LNCaP clone FGC (cell line): ENCODE measurements at regions not wholly inside any gene's neighbourhood (a gene's known extent, or its start where the extent isn't known, plus 50 kb on each side); places are given as distances from the start of the nearest gene placed in this dataset.

Experiments used
- DNase-seq: peaks from one replicate; pipeline ENCODE4 v3.0.0-alpha.2; 2011; ENCODE audit warnings: low read depth
- H3K4me3 ChIP-seq: 2 replicates; pipeline ENCODE4 v1.5.1; 2011; ENCODE audit warnings: mild to moderate bottlenecking, low read depth, low read length, control low read depth
- CTCF ChIP-seq: IDR thresholded peaks from 2 replicates; pipeline ENCODE4 v1.5.1; 2012; ENCODE audit warnings: mild to moderate bottlenecking; ENCODE audit not compliant: control insufficient read depth, insufficient read depth; ENCODE audit errors: extremely low read depth

DNA sequence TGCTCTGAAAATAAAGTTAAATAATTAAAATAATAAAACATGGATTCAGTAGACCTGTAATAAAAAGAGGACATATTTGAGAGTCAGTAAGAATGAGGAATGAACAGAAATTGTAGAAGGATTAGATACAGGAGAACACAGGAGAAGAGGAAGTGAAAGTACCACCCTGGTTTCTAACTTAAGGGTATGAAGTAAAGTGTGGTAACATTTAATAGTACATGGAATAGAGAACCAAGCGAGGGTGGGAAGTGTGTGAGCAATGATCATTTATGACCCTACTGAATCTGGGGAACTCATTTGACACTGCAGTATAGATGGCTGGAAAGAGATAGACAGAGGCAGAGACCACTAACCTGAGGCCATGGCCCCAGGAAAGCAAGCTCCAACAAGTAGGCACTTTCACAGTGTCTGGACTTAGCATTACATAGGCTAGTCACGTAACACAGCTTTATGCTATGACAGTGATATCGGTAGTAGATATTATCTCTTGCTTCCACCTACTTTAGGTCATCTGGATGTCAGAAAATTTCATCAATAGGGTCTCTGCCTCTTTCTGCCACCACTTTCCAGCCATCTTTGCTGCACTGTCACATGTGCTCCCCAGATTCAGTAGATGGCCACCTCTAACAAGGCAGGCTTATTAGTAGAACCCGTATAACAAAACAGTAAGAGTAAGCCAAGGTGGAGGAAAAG, 633.9 kb upstream of the MIR17HG start:
- H3K4me3 ChIP-seq: no peak overlapping the region
- no peak for DNase-seq
- no peak for TF ChIP-seq CTCF

GRCh38 chr13:90715485-90715884, 632.0 kb upstream of the MIR17HG start:
- no peak overlapping the region for H3K4me3 ChIP-seq
- DNase-seq: no peak
- TF ChIP-seq CTCF: no peak

GRCh38 chr13:90717451-90717936, 630.0 kb upstream of the MIR17HG start:
- no peak overlapping the region for H3K4me3 ChIP-seq
- no peak for TF ChIP-seq CTCF
- DNase-seq: no peak

- no peak for TF ChIP-seq CTCF
- H3K4me3 ChIP-seq: no peak overlapping the region
- no peak for DNase-seq
Observed at GRCh38 chr13:90719461-90719860, 628.0 kb upstream of the MIR17HG start.

DNA sequence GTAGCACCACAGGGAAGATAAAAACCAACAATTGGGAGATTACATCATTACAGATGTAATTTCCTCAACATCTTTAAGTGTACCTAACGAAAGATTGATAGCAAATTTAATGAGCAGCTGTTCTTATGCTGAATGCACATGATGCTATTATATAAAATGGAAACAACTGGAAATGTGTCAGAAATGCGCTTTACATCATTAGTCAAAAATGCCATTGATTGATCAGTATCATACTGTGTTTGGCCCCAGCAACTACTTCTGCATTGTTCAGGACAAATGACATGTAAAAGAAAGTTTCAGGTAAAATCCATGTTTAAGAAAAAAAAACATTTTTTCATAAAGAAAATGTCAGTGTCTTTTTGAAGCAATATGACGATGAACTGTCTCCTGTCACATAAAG, 625.5 kb upstream of the MIR17HG start:
- TF ChIP-seq CTCF: no peak
- no peak overlapping the region for H3K4me3 ChIP-seq
- DNase-seq: no peak

DNA sequence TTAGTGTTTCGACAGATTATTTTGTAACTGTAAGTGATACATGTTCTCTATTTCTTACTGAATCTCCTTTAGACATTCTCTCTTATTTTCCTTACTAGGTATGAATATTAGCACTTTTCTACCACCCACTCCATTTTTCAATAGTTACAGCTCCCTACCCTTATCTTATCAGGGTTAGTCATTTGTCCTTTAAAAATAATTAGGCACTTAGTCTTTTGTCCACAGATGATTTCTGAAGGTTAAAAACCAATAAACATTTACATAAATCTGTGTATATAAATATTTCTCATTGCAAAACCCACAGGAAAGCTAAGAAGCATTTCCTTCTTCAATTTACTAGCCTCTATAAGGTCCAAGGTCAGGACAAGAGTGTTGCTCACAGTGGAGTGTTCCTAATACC, 624.1 kb upstream of the MIR17HG start:
- TF ChIP-seq CTCF: no peak
- no peak for DNase-seq
- H3K4me3 ChIP-seq: no peak overlapping the region

DNA sequence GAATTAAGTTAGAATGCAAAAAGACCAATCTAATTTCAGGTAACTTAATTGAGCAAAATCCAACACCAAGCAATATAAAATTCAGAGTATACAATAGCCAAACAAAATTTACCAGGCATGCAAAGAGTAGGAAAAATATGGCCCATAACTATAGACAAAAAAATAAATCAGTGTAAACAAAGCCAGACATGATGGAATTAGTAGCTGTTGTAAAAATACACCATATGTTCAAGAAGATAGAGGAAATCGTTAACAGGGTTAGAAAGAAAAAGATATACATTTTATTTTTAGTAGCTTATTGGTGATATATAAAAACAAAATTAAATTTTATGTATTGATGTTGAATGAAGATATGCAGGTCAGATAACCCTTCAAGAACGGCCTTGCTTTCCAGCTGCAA, 621.1 kb upstream of the MIR17HG start:
- H3K4me3 ChIP-seq: no peak overlapping the region
- no peak for TF ChIP-seq CTCF

More for the DNA sequence above, 621.1 kb upstream of the MIR17HG start:
- DNase-seq: no peak
